ENCODE measurements at regions not wholly inside any gene's neighbourhood (a gene's known extent, or its start where the extent isn't known, plus 50 kb on each side); places are given as distances from the start of the nearest gene placed in this dataset.

DNA sequence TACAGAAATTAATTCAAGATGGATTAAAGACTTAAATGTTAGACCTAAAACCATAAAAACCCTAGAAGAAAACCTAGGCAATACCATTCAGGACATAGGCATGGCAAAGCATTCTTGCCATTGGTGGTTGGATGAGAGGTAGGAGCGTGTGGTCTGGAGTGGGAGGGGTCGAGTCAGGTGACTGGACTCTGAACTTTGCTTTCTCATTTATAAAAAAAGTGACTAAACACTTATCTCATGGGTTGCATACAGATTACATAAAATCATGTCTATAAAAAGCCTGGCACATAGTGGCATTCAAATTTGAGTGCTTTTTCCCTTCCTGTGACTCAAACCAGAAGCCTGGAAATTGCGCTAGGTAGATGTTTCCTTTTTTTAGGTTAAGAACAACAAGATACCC lies 159.7 kb upstream of the SHISA6 start:
- DNase-seq (ENCODE audit: low read depth in 2 of 2): no peak

DNA sequence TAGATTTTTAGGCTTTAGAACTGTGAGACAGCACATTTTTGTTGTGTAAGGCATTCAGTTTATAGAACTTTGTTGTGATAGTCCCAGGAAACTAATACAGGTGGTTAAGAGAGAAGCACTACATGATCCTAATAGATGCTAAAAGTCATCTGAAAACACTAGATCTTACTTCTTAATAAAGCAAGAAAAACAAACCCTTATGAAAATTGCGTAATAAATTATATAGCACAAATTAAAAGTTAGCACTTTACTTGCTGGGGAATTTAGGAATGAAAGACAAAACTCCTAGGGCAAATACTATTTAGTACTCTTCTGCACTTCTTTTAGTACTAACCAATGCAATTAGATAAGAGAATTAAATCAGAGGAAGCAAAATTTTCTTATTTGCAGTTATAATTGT lies 163.3 kb upstream of the SHISA6 start:
- DNase-seq (ENCODE audit: low read depth in 2 of 2): no peak

DNA sequence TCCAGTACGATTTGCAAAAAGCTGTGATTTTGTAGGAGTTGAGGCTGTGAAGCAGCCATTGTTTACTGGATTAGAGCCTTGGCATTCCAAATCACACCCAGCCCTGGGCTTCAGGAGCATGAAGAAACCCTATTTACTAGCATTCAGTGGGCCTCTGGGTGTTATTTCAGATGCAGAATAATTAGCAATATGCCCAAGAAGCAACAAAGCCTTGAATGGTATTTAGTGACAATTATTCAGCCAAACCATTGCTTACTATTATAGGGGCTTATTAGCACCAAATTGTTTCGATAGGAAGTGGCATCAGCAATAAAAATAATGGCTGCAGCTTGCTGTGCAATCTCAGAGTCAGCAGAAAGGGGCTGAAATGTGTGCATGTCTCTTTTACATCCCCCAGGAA lies 166.6 kb upstream of the SHISA6 start:
- DNase-seq (ENCODE audit: low read depth in 2 of 2): no peak

DNA sequence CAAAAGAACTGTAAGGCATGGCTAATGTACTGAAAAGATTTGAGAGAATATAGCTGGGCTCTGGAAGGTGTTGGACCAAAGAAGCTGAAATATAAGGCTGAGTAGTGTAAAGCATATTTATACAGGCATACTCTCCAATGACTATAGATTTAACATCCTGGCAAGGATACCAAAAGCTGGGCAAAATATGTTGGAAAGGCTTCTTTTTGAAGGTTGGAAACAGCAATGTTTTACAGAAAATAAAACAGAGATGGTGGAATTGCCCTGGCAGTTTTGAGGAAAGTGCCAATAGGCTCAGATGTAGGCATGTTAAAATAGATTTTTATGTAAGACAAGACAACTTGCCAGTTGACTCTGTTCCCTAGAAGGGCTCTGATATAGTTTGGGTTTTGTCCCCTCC lies 184.1 kb upstream of the SHISA6 start:
- DNase-seq (ENCODE audit: low read depth in 2 of 2): no peak

DNA sequence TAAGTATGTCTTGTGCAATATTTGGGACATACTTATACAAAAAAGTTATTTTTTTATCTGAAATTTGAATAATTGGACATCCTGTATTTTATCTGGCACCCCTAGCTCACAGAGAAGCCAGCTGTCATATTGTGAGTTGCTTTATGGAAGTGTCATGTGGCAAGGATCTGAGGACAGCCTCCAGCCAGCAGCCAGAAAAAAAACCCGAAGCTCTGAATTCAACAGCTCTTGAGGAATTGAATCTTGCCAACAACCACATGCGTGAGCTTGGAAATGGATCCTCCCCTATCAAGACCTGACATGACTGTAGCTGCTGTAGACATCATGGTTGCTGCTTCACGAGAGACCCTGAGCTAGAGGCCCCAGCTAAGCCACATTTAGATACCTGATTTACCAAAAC lies 187.2 kb upstream of the SHISA6 start:
- DNase-seq (ENCODE audit: low read depth in 2 of 2): no peak

DNA sequence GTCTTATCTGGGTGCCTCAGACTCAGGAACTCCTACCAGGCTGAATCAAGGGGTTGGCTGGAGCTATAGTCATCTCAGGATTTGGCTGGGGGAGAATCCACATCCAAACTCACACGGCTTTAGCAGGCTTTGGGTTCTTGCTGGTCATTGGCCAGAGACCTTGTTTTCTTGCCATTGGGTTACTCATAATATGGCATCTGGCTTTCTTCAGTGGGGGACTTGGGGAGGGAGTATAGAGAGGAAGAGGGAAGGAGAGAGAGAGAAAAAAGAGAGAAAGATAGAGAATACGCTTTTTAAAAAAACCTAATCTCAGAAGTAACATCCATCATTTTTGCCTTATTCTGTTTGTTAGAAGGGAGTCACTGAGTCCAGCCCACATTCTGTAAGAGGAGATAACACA lies 191.5 kb upstream of the SHISA6 start:
- DNase-seq (ENCODE audit: low read depth in 2 of 2): no peak

DNA sequence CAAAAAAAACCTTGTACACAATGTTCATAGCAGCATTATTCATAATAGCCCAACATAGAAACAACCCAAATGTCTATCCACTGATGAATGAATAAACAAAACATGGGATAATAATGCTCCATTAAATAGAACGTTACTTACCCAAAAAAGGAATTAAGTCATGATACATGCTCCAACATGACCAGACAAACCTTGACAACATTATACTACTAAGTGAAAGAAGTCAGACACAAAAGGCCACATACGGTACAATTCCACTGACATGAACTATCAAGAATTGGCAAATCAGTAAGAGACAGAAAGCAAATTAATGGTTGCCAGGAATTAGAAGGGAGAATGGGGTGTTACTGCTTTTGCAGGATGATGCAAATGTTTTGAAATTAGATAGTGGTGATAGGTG lies 193.8 kb upstream of the SHISA6 start:
- no peak for DNase-seq (ENCODE audit: low read depth in 2 of 2)

DNA sequence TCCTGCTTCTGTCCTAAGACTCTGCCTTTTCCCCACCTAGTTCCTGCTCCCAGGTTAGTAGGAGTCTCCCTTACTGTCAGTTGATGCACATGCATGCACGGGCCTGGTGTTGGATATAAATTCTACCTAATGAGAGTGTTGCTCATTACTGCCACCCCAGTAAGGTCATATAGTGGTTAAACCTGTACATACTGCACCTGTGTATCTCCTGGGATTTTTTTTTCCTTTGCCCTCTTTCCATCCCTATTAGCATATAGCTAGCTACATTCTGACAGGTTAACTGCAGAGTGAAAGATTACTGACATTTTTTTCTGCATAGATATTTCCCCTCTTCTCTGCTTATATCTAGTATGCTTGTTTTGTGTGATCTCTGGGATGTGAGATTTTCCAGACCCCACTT lies 201.5 kb upstream of the PIRT start:
- DNase-seq (ENCODE audit: low read depth in 2 of 2): no peak

DNA sequence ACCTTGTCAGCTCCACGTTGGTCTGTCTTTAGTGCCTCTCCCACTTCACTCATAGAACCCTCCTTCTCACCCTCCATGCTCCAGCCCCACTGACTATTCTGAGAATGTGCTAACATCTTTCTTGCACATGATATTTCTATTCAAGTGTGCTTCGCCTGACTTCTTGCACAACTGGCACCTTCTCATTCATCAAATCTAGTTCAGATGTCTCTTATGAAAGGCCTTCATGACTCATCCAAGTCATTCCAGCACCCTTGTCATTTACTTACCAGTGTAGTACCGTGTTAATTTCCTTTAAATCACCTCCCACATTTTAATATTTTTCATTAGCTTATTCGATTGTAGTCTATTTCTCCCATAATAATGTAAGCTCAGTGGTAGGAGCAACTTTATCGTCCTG lies 197.8 kb upstream of the PIRT start:
- no peak for DNase-seq (ENCODE audit: low read depth in 2 of 2)

DNA sequence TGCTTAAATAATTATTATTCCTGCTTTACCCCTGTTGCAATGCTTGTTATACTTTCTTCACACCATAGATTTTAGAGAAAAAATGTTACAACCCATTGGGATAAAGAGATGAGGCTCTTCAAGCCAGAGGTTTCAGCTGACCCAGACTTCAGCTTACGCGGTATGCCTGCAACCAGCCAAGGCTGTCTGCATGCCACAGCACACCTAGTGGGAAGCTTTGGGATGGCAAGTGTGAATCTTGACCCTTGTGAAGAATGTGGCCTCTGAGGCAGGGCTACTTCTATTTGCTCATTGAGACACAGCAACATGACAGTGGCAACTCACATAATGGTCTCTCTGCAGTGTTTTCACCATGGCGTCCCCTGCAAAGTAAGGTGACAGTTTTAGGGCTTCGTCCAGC lies 193.9 kb upstream of the PIRT start:
- no peak for DNase-seq (ENCODE audit: low read depth in 2 of 2)

DNA sequence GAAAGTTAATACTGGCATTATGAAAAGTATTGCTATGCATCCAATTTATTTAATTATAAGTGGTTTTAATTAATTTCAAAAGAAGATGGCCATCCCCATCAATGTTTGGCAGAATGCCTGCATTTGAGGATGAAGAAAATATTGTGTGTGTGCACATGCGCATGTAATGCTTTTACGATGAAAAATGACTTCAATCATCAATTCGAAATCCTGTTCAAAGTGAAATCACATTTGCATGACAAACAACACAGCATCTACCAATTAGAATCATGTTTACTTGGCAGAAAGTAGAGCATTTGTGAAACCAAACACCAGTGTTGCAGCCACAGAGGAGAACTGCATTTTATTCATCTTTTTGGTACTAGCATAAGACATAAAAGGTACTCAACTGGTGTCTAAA lies 191.9 kb upstream of the PIRT start:
- DNase-seq (ENCODE audit: low read depth in 2 of 2): no peak

DNA sequence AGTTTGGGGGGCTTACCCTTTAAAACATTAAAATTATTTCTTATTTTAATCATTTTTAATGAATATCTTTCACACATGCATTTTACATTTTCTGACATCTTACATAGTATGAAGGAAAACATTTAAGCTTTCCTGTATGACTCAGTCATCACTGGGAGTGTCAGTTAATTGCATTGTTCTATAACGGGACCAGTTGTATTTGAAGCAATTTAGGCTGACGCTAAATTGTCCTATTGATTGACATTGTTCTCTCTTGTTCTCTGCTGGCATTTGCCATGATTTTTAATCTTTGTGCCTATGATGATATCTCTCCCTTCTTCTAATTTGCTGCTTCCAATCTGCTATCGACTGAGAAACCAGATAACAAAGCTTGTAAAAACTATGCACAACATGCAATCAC lies 190.5 kb upstream of the PIRT start:
- DNase-seq (ENCODE audit: low read depth in 2 of 2): no peak

DNA sequence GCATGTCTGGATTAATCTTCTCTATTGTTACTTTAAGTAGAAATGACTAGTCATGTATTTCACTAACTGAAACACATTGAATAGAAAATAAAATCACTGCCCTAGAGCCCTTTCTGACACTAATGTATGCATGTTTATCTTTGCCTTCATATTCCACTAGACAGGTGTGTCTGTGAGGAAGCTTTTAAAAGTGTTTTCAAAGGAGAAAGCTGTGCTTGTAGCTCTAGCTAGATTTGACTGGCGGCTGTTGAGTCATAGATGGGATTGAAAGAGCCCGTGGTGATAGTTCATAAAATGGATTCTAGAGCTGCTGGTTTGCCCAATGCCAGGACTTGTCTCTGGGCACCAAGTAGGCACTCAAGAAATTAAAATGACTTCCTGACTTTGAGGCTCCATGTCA lies 189.0 kb upstream of the PIRT start:
- DNase-seq (ENCODE audit: low read depth in 2 of 2): no peak

DNA sequence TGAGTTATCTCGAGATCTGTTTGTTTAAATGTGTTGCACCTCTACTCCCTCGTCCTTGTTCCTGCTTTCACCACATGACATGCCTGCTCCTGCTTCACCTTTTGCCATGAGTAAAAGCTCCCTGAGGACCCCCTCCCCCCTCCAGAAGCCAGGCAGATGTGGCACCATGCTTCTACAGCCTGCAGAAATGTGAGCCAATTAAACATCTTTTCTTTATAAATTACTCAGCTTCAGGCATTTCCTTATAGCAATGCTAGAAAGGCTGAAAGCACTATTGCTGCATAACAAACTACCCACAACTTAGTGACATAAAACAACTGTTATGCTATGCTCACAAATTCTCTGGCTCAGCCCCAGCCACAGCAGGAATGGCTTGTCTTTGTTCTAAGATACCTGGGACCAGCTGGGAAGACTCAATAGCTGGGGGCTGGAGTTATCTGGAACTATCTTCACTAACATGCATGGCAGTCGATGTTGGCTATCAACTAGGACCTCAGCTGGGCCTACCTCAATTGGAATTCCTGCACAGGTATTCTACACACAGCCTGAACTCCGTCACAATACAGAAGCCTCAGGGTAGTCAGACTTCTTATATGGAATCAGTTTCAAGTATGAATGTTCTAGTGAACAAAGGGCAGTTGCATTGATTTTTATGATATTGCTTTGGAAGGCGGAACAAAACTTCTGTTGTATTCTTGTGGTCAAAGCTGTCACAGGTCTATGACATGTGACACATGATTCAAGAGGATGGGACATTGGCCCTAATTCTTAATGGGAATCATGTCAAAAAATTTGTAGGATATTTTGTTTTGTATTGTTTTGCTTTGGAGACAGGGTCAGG lies 186.0 kb upstream of the PIRT start:
- DNase-seq (ENCODE audit: low read depth in 2 of 2): no peak

DNA sequence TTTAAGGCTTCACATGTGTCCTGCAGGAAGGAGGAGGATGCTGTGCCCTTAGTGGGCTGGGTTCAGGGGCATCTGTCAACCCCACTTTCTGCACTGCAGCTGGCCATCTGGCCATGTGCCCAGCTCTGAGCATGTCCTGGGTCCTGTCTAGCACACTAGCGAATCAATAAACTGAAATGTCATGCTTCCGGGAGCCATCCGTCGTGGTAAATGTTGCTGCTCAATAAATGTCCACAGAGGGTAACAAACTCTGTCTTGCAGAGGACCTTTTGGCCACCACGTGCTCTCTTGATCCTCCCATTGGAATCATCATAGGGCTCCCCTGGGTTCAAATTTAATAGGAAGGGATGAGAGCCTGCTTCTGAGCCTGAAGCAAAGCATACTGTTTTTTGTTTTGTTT lies 168.6 kb upstream of the PIRT start:
- no peak for DNase-seq (ENCODE audit: low read depth in 2 of 2)

DNA sequence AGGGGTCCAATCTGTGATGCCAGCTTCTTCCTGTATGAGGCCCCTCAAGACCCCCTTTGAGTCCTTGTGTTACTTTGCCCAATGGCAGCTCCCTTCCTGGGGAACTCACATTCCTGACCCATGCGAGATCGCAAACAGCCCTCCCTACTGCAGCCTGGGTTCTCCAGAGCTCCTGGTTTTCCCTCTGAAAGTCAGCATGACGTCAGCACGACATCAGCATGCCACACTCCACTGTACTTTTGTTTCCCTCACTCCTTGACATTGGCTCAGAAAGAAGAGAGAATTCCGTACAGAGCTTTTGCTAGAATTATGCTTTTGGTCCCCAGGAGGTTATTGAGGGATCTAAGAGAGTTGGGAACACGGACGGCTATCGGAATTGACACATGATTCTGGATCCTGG lies 168.1 kb upstream of the PIRT start:
- no peak for DNase-seq (ENCODE audit: low read depth in 2 of 2)

DNA sequence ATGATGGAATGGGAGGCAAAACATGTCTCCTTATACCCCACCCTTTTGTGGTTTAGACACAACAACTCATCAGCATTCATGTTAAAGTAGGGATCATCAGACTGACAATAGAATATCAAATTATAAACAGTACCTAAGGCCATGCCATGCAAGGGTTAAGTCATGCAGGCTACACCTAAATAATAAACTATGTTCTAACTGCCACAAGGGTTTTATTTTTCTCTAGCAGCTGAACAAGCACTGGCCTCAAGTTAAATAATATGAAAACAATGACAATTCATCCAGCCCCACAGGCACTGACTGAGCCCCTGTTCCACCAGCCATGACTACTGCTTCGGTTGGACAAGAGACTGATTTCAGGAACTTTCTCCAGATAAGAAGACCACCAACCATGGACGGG lies 164.5 kb upstream of the PIRT start:
- DNase-seq (ENCODE audit: low read depth in 2 of 2): no peak

DNA sequence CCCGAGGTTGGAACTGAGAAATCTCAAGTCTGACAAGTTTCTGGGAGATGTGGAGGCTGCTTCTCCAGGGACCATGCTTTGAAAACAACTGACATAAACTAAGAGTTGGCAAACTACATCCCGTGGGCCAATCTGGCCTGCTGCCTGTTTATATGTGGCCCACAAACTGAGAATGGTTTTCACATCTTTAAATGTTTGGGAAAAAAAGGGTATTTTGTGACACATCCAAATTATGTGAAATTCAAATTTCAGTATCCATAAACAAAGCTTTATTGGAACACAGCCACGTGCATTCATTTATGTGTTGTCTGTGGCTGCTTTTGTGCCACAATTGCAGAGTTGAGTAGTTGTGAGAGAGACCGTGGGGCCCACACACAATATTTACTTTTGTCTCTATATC lies 163.8 kb upstream of the PIRT start:
- no peak for DNase-seq (ENCODE audit: low read depth in 2 of 2)

DNA sequence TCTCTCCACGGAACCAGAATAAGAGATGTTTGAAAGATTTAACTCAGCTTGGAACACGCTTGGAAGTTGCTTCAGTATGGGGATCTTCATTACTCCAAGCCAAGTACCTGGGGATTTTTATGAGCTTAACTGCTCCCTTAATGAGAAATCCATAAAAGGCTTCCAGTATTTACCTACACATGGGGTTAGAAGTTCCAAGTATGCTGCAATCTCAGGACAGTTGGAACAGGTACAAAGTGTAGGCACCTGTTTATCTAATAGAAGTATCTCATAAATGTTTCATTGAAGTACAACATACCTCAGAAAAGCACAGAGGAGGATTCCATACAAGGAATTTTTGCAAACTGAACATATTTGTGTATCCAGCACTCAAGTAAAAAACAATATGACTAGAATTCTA lies 161.6 kb upstream of the PIRT start:
- no peak for DNase-seq (ENCODE audit: low read depth in 2 of 2)

DNA sequence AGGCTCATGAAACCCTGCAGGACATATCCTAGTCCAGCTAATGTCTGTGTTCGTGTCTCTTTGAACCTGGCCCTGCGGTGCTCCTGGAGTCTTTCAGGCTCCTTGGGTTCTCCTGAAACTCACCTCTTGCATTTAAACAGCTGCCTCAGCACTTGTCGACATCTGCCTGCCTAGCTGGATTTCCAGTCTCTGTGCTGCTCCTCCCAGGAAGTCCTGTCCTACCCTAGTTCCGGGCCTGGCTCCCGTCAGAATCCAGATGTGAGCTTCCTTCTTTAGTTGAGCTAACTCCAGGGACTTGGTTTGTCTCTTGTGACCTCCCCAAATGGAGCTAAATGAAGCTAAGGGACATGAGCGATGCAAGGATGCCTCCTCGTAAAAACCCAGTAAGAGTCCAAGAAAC lies 155.2 kb upstream of the PIRT start:
- DNase-seq (ENCODE audit: low read depth in 2 of 2): no peak

DNA sequence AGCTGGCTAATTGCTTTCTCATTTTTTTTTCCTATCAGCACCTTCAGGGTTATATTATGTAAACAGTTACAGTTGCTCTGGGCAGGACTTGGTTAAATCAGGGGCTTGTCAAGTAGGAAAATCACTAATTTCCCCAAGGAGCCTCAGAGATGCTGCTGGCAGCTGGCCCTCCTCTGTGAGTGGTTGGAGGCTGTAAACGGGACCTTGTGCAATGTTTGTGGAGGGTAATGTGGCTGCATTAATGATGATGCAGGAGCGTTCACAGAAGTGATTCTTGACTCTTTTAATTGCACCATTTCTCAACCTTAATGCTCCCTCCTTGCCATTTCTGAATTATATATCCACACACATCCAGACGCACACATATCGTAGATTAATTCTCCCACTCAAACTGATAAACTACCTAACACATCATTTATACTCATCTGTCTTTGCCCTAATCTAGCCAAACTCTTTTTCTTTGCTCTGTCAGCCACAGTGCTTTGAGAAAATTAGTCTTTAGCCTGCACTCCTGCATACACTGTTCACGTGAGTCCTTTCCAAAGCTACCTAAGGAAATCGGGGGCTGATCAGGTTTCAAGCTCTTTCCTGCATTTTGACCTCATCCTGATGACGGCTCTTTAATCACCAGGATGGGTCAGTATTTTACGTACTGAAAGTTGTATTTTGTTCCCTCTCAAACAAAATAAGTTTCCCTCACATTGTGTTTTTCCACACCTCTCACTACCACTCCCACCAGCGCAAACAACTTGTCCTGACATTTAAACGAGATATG lies 154.4 kb upstream of the PIRT start:
- DNase-seq (ENCODE audit: low read depth in 2 of 2): no peak

DNA sequence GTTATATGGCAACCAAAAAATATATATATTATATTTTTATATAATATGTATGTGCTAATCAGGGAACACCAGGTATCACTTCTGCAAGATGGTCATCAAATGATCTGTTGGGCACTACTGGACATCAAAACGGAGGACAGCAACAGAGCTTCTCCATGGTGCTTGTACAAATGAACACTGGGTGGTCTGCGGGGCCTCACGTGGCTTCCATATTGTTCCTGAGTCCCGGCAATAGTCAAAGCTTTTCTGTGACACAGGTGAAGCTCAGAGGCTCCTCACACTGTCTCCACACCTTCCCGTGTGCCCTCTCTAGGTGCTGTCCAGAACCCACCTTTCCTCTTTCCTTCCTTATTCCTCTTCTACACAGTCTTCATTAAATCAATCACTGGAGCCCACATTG lies 149.9 kb upstream of the PIRT start:
- DNase-seq (ENCODE audit: low read depth in 2 of 2): no peak

DNA sequence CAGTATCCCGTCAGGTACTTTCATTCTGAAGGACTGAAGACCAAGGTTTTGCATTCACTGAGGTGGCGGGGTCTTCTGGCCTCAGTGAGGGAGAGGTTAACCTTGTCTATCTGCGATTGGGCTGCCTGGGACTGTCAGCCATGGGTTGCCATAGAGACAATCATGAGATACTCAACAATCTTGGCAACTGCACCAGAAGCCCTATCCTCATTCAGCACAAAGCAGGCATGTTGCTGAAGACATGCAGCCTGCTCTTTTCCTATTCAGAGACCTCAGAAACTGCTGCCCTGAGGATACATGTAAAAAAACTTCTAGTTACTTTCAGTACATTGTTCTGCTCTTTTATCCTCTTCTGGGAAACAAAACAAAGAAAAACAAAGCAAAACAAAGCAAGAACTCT lies 146.3 kb upstream of the PIRT start:
- DNase-seq (ENCODE audit: low read depth in 2 of 2): no peak
